Endothelial cell of umbilical vein (primary cell): ENCODE measurements at regions not wholly inside any gene's neighbourhood (a gene's known extent, or its start where the extent isn't known, plus 50 kb on each side); places are given as distances from the start of the nearest gene placed in this dataset.

Source experiments
- BruUV-seq: library from RNA; stranded (reverse); fragments of 400-500 nt; replicated peaks from 2 replicates; lab custom pipeline; 2021; lab: Mats Ljungman, UMichigan
- CTCF ChIA-PET: fragments of 300-600, 350-600 bp; sonication (Branson Sonifier 250); formaldehyde crosslinking; loops from one replicate; lab custom pipeline; 2021; ENCODE audit warnings: antibody characterized with exemption, inconsistent platforms; lab: Charles Lee
- POLR2A ChIA-PET: fragments of 300-600, 350-600 bp; sonication (Branson Sonifier 250); formaldehyde crosslinking; loops from one replicate; lab custom pipeline; 2021; ENCODE audit warnings: antibody characterized with exemption, inconsistent platforms; lab: Charles Lee
- DNase-seq: peaks from one replicate; pipeline ENCODE4 v3.0.0-alpha.2; 2011; ENCODE audit warnings: low read depth, low spot score
- FAIRE-seq: peaks from 2 replicates; lab custom pipeline; 2011; peaks lifted over from hg19 to GRCh38; lab: Jason Lieb, UNC
- H2AFZ ChIP-seq: 2 replicates; pipeline ENCODE4 v1.6.0; 2012; ENCODE audit warnings: low read depth, low read length, control low read depth, inconsistent platforms
- H3K27ac ChIP-seq: 2 replicates; pipeline ENCODE4 v1.5.1; 2011; ENCODE audit warnings: low read depth, mild to moderate bottlenecking, control low read depth, low read length, moderate library complexity; ENCODE audit not compliant: insufficient read depth
- H3K27me3 ChIP-seq, 2 experiments: 2 replicates each; pipeline versions ENCODE4 v1.6.0 to v1.6.1; 2011; ENCODE audit warnings: low read length in 2 of 2, mixed read lengths in 1 of 2; ENCODE audit not compliant: control insufficient read depth in 2 of 2, insufficient read depth in 2 of 2
- H3K36me3 ChIP-seq, 2 experiments: 2 replicates in 1 of 2; 3 replicates in 1 of 2; pipeline ENCODE4 v1.5.1; 2011; ENCODE audit warnings: low read length in 2 of 2, mild to moderate bottlenecking in 1 of 2, moderate library complexity in 1 of 2; ENCODE audit not compliant: control insufficient read depth in 2 of 2, insufficient read depth in 2 of 2; ENCODE audit errors: extremely low read depth in 1 of 2
- H3K4me1 ChIP-seq: 3 replicates; pipeline ENCODE4 v1.5.1; 2011; ENCODE audit warnings: mild to moderate bottlenecking, low read length; ENCODE audit not compliant: control insufficient read depth, insufficient read depth; ENCODE audit errors: extremely low read depth
- H3K4me2 ChIP-seq: 2 replicates; pipeline ENCODE4 v1.6.1; 2011; ENCODE audit warnings: low read length, control low read depth, mixed read lengths; ENCODE audit not compliant: insufficient read depth
- H3K4me3 ChIP-seq, 3 experiments: fragments of 200-600 bp in 1 of 3; sonication (generic), shearing (Covaris generic) in 1 of 3; replicated peaks in 1 of 3; 2 replicates each; pipeline ENCODE4 v1.5.1; 2011 to 2016; ENCODE audit warnings: control low read depth in 3 of 3, low read length in 3 of 3, mild to moderate bottlenecking in 2 of 3, inconsistent platforms in 1 of 3, low read depth in 1 of 3, moderate library complexity in 1 of 3; ENCODE audit not compliant: insufficient read depth in 1 of 3
- H3K79me2 ChIP-seq: 2 replicates; pipeline ENCODE4 v1.6.0; 2012; ENCODE audit warnings: low read length, inconsistent platforms; ENCODE audit not compliant: control insufficient read depth, insufficient read depth
- H3K9ac ChIP-seq: replicated peaks from 2 replicates; pipeline ENCODE3; 2011; ENCODE audit warnings: low read length, control low read depth; ENCODE audit not compliant: insufficient read depth; ENCODE audit errors: extremely low read depth
- H3K9me1 ChIP-seq: replicated peaks from 3 replicates; pipeline ENCODE4 v1.6.0; 2011; ENCODE audit warnings: mild to moderate bottlenecking, low read length; ENCODE audit not compliant: control insufficient read depth, insufficient read depth; ENCODE audit errors: extremely low read depth
- H3K9me3 ChIP-seq: replicated peaks from 2 replicates; pipeline ENCODE4 v1.5.1; 2012; ENCODE audit warnings: low read length, inconsistent platforms; ENCODE audit not compliant: control insufficient read depth, insufficient read depth
- H4K20me1 ChIP-seq: replicated peaks from 2 replicates; pipeline ENCODE3; 2011; ENCODE audit warnings: mild to moderate bottlenecking, low read length; ENCODE audit not compliant: control insufficient read depth, insufficient read depth; ENCODE audit errors: extremely low read depth
- EZH2 ChIP-seq: IDR thresholded peaks from 2 replicates; pipeline ENCODE4 v1.6.1; 2012; ENCODE audit warnings: borderline replicate concordance, low read depth, mild to moderate bottlenecking, moderate library complexity, low read length, inconsistent platforms; ENCODE audit not compliant: severe bottlenecking
- FOS ChIP-seq: IDR thresholded peaks from 2 replicates; pipeline ENCODE4 v1.6.1; 2011; ENCODE audit warnings: mild to moderate bottlenecking, low read length, moderate library complexity, borderline replicate concordance; ENCODE audit not compliant: insufficient read depth
- JUN ChIP-seq: IDR thresholded peaks from 2 replicates; pipeline ENCODE4 v1.6.1; 2011; ENCODE audit warnings: borderline replicate concordance, low read depth; ENCODE audit not compliant: insufficient read length, insufficient read depth
- MYC ChIP-seq: IDR thresholded peaks from one replicate; pipeline ENCODE4 v1.6.1; 2011; ENCODE audit warnings: mild to moderate bottlenecking, low read depth, low read length
- POLR2AphosphoS5 ChIP-seq: IDR thresholded peaks from 2 replicates; pipeline ENCODE4 v1.6.1; 2012; ENCODE audit warnings: low read depth, mild to moderate bottlenecking, control low read depth, low read length, moderate library complexity; ENCODE audit not compliant: insufficient read depth
- dilution Hi-C: fragments of 300-500 bp; cut with MboI; formaldehyde crosslinking; loops from one replicate; pipeline ENCODE4 v1.15.0; 2019; ENCODE audit warnings: low sequenced_read_pairs; ENCODE audit not compliant: extremely low pct_ligation_motif_present
- intact Hi-C: fragments of 100-400 bp; cut with micrococcal nuclease; formaldehyde crosslinking; loops from one replicate; pipeline ENCODE4 v1.10.0; 2022
- TF ChIP-seq, protein P1 (sequence below), 2 donors: IDR thresholded peaks; 1 replicate in 1 of 2; 2 replicates in 1 of 2; pipeline ENCODE4 v1.5.1; 2011; ENCODE audit warnings: low read length in 2 of 2, mild to moderate bottlenecking in 2 of 2, moderate library complexity in 2 of 2, control low read depth in 1 of 2, inconsistent platforms in 1 of 2, low read depth in 1 of 2; ENCODE audit not compliant: insufficient read depth in 1 of 2; ENCODE audit errors: extremely low read depth in 1 of 2

- Histone ChIP-seq H3K27ac (no peak overlapping the region), H3K9ac (no peak overlapping the region), H2AFZ (no peak overlapping the region), H3K36me3 (no peaks in the 10 kb centered on the region), H3K4me2 (no peak overlapping the region), H3K27me3 (no peaks in the 10 kb centered on the region), H3K4me1 (no peaks in the 10 kb centered on the region), H3K9me1 (no peaks in the 10 kb centered on the region), H3K79me2 (no peaks in the 10 kb centered on the region), H3K4me3 (no peak overlapping the region), H4K20me1 (no peaks in the 10 kb centered on the region), H3K9me3 (no peaks in the 10 kb centered on the region)
- BruUV-seq: no TSS peak
- dilution Hi-C loops (no loop called here), intact Hi-C loops (no loop called here)
- TF ChIP-seq JUN (no peak), FOS (no peak), EZH2 (no peak)
- DNase-seq: no peak
- POLR2A ChIA-PET: no interaction called here
- CTCF ChIA-PET: interaction anchor here (1.0 kb wide), 1 partner anchor 418 kb away, joined by 3 read pairs; no protein-coding TSS in a partner anchor
- no peak for FAIRE-seq
Observed at GRCh38 chr10:90174531-90174930, 473.1 kb downstream of the KIF20B start.

- intact Hi-C loops: no loop called here
- no peak overlapping the region for H3K4me2 ChIP-seq
- H3K9ac ChIP-seq: no peak overlapping the region
- no peaks in the 10 kb centered on the region for H3K27me3 ChIP-seq
- H3K9me1 ChIP-seq: no peaks in the 10 kb centered on the region
- DNase-seq (no peak), FAIRE-seq (no peak)
- no peaks in the 10 kb centered on the region for H3K9me3 ChIP-seq
- H4K20me1 ChIP-seq: no peaks in the 10 kb centered on the region
- no peak overlapping the region for H2AFZ ChIP-seq
- no peaks in the 10 kb centered on the region for H3K79me2 ChIP-seq
- no peaks in the 10 kb centered on the region for H3K36me3 ChIP-seq
- TF ChIP-seq, protein P1, sequence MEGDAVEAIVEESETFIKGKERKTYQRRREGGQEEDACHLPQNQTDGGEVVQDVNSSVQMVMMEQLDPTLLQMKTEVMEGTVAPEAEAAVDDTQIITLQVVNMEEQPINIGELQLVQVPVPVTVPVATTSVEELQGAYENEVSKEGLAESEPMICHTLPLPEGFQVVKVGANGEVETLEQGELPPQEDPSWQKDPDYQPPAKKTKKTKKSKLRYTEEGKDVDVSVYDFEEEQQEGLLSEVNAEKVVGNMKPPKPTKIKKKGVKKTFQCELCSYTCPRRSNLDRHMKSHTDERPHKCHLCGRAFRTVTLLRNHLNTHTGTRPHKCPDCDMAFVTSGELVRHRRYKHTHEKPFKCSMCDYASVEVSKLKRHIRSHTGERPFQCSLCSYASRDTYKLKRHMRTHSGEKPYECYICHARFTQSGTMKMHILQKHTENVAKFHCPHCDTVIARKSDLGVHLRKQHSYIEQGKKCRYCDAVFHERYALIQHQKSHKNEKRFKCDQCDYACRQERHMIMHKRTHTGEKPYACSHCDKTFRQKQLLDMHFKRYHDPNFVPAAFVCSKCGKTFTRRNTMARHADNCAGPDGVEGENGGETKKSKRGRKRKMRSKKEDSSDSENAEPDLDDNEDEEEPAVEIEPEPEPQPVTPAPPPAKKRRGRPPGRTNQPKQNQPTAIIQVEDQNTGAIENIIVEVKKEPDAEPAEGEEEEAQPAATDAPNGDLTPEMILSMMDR (IDR thresholded peaks at IDR 0.05; ENCODE audit: extremely low read depth in 1 of 2, insufficient read depth in 1 of 2, low read depth in 1 of 2, low read length in 2 of 2): no peak
- TF ChIP-seq EZH2: no peak
- no peak for TF ChIP-seq JUN
- no peak for TF ChIP-seq MYC
- no peak for TF ChIP-seq FOS
- TF ChIP-seq POLR2AphosphoS5: no peak
- POLR2A ChIA-PET: no interaction called here
- BruUV-seq: no TSS peak
- CTCF ChIA-PET: interaction anchor here (1.0 kb wide), 1 partner anchor 417 kb away, joined by 3 read pairs; no protein-coding TSS in a partner anchor
- dilution Hi-C loops: no loop called here
- H3K4me3 ChIP-seq: no peak overlapping the region
- no peaks in the 10 kb centered on the region for H3K4me1 ChIP-seq
- no peak overlapping the region for H3K27ac ChIP-seq
Observed at GRCh38 chr10:90175161-90175681, 473.8 kb downstream of the KIF20B start.
